ENCODE measurements at regions not wholly inside any gene's neighbourhood (a gene's known extent, or its start where the extent isn't known, plus 50 kb on each side); places are given as distances from the start of the nearest gene placed in this dataset.

GRCh38 chr5:88539693-88540365 lies 271.2 kb upstream of the TMEM161B start:
- Mint-ChIP-seq H3K27ac (ENCODE audit: unreplicated experiment) (no peak overlapping the region), H3K36me3 (ENCODE audit: unreplicated experiment) (no peaks in the 10 kb centered on the region), H3K4me3 (ENCODE audit: unreplicated experiment) (no peak overlapping the region), H3K27me3 (ENCODE audit: unreplicated experiment) (no peaks in the 10 kb centered on the region), H3K9me3 (ENCODE audit: unreplicated experiment) (no peaks in the 10 kb centered on the region), H3K4me1 (ENCODE audit: low read depth, unreplicated experiment) (no peaks in the 10 kb centered on the region)
- no peak for DNase-seq
- TF ChIP-seq CTCF (IDR thresholded peaks at IDR 0.05; ENCODE audit: partially characterized antibody, unreplicated experiment), result no peak

GRCh38 chr5:88539026-88539425 lies 270.4 kb upstream of the TMEM161B start:
- H3K4me1 Mint-ChIP-seq (ENCODE audit: low read depth, unreplicated experiment), result no peaks in the 10 kb centered on the region
- H3K9me3 Mint-ChIP-seq (ENCODE audit: unreplicated experiment), result no peaks in the 10 kb centered on the region
- no peak for TF ChIP-seq CTCF (IDR thresholded peaks at IDR 0.05; ENCODE audit: partially characterized antibody, unreplicated experiment)
- H3K36me3 Mint-ChIP-seq (ENCODE audit: unreplicated experiment), result no peaks in the 10 kb centered on the region
- no peak overlapping the region for H3K4me3 Mint-ChIP-seq (ENCODE audit: unreplicated experiment)
- no peaks in the 10 kb centered on the region for H3K27me3 Mint-ChIP-seq (ENCODE audit: unreplicated experiment)
- H3K27ac Mint-ChIP-seq (ENCODE audit: unreplicated experiment), result no peak overlapping the region
- DNase-seq, result no peak

DNA sequence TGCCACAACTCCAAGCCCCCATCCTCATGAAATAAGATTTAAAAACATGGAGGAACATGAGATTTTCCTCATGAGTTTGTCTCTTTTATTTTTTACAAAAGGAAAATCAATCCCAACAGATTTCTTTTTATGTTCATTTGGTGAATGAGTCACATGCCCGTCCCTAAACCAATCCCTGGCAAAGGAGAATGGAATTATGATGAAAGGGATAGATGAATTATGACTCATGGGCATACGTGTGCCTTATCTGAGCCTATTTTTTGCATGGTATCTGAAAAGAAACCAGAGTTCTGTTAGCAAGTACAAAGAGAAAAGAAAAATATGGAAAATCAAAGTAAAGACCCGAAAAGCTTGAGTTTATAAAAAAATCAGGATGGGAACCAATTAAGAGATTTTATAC lies 267.5 kb upstream of the TMEM161B start:
- Mint-ChIP-seq H3K27me3 (ENCODE audit: unreplicated experiment) (peaks cover 2% of the 10 kb centered on the region), H3K36me3 (ENCODE audit: unreplicated experiment) (no peaks in the 10 kb centered on the region), H3K9me3 (ENCODE audit: unreplicated experiment) (no peaks in the 10 kb centered on the region), H3K4me1 (ENCODE audit: low read depth, unreplicated experiment) (no peaks in the 10 kb centered on the region), H3K4me3 (ENCODE audit: unreplicated experiment) (no peak overlapping the region), H3K27ac (ENCODE audit: unreplicated experiment) (no peak overlapping the region)
- no peak for TF ChIP-seq CTCF (IDR thresholded peaks at IDR 0.05; ENCODE audit: partially characterized antibody, unreplicated experiment)
- no peak for DNase-seq

GRCh38 chr5:88524941-88525340 lies 256.3 kb upstream of the TMEM161B start:
- H3K36me3 Mint-ChIP-seq (ENCODE audit: unreplicated experiment), result no peaks in the 10 kb centered on the region
- TF ChIP-seq CTCF (IDR thresholded peaks at IDR 0.05; ENCODE audit: partially characterized antibody, unreplicated experiment), result no peak
- no peak overlapping the region for H3K4me3 Mint-ChIP-seq (ENCODE audit: unreplicated experiment)
- no peaks in the 10 kb centered on the region for H3K4me1 Mint-ChIP-seq (ENCODE audit: low read depth, unreplicated experiment)
- no peak overlapping the region for H3K27ac Mint-ChIP-seq (ENCODE audit: unreplicated experiment)
- DNase-seq, result no peak
- no peaks in the 10 kb centered on the region for H3K9me3 Mint-ChIP-seq (ENCODE audit: unreplicated experiment)
- no peaks in the 10 kb centered on the region for H3K27me3 Mint-ChIP-seq (ENCODE audit: unreplicated experiment)

GRCh38 chr5:88519066-88519465 lies 250.4 kb upstream of the TMEM161B start:
- no peaks in the 10 kb centered on the region for H3K27me3 Mint-ChIP-seq (ENCODE audit: unreplicated experiment)
- DNase-seq, result no peak
- no peaks in the 10 kb centered on the region for H3K36me3 Mint-ChIP-seq (ENCODE audit: unreplicated experiment)
- H3K27ac Mint-ChIP-seq (ENCODE audit: unreplicated experiment), result no peak overlapping the region
- no peaks in the 10 kb centered on the region for H3K4me1 Mint-ChIP-seq (ENCODE audit: low read depth, unreplicated experiment)
- H3K9me3 Mint-ChIP-seq (ENCODE audit: unreplicated experiment), result no peaks in the 10 kb centered on the region
- no peak overlapping the region for H3K4me3 Mint-ChIP-seq (ENCODE audit: unreplicated experiment)
- no peak for TF ChIP-seq CTCF (IDR thresholded peaks at IDR 0.05; ENCODE audit: partially characterized antibody, unreplicated experiment)
